Suprapubic skin (tissue), 4 donors: ENCODE measurements at regions not wholly inside any gene's neighbourhood (a gene's known extent, or its start where the extent isn't known, plus 50 kb on each side); places are given as distances from the start of the nearest gene placed in this dataset.
"Not testable (repeated sequence)": the region's sequence is repeated elsewhere in the genome, so short reads cannot be mapped to it uniquely, and the experiment has no call there.

Experiments
- DNase-seq, 2 donors: peaks; one replicate each; pipeline ENCODE4 v3.0.0-alpha.2; 2019; ENCODE audit warnings: low spot score in 2 of 2
- H3K27ac ChIP-seq: fragments of 200-600 bp; sonication (generic); one replicate; pipeline ENCODE4 v1.5.1; 2019
- H3K27me3 ChIP-seq: fragments of 200-600 bp; sonication (generic); one replicate; pipeline ENCODE4 v1.5.1; 2019
- H3K36me3 ChIP-seq: fragments of 200-600 bp; sonication (generic); one replicate; pipeline ENCODE4 v1.5.1; 2019
- H3K4me1 ChIP-seq: fragments of 200-600 bp; sonication (generic); one replicate; pipeline ENCODE4 v1.5.1; 2019
- H3K4me3 ChIP-seq: fragments of 200-600 bp; sonication (generic); one replicate; pipeline ENCODE4 v1.5.1; 2019; ENCODE audit warnings: mild to moderate bottlenecking
- H3K9me3 ChIP-seq: fragments of 200-600 bp; sonication (generic); one replicate; pipeline ENCODE4 v1.5.1; 2019
- EP300 ChIP-seq: sonication (generic); formaldehyde crosslinking; IDR thresholded peaks from one replicate; pipeline ENCODE4 v1.6.1; 2017; ENCODE audit warnings: antibody characterized with exemption
- POLR2A ChIP-seq, 2 donors: fragments of 450-650 bp; IDR thresholded peaks; one replicate each; pipeline ENCODE4 v1.6.1; 2017; ENCODE audit warnings: antibody characterized with exemption in 2 of 2, mild to moderate bottlenecking in 2 of 2, moderate library complexity in 2 of 2
- POLR2AphosphoS5 ChIP-seq, 3 donors: sonication (generic); formaldehyde crosslinking; IDR thresholded peaks; one replicate each; pipeline ENCODE4 v1.6.1; 2017; ENCODE audit warnings: antibody characterized with exemption in 3 of 3
- WGBS: methylation state at CpG from one replicate; pipeline ENCODE4 v1.1.5; 2018; 5-methylcytosine and 5-hydroxymethylcytosine counted together
- TF ChIP-seq, protein P1 (sequence below), 2 donors: fragments of 200-600 bp in 1 of 2; fragments of 450-650 bp in 1 of 2; sonication (generic) in 1 of 2; IDR thresholded peaks; one replicate each; pipeline ENCODE4 v1.5.1; 2016 to 2019; ENCODE audit warnings: antibody characterized with exemption in 2 of 2, mild to moderate bottlenecking in 1 of 2, moderate library complexity in 1 of 2

DNA sequence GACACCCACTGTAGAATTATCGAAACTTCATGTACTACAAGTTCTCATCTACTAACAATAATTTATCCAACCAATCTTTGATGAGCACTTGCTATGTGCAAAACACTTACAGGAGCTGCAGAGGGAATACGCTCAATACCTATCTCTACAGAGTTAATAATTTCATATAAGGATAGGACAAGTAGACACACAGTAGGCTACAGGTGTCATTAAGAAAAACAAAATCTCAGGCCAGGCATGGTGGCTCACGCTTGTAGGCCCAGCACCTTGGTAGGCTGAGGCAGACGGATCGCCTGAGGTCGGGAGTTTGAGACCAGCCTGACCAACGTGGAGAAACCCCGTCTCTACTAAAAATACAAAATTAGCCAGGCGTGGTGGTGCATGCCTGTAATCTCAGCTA is 91.3 kb upstream of the PLEKHM1 start:
- WGBS, result 93% methylated on average over 9 of the region's 9 CpGs

DNA sequence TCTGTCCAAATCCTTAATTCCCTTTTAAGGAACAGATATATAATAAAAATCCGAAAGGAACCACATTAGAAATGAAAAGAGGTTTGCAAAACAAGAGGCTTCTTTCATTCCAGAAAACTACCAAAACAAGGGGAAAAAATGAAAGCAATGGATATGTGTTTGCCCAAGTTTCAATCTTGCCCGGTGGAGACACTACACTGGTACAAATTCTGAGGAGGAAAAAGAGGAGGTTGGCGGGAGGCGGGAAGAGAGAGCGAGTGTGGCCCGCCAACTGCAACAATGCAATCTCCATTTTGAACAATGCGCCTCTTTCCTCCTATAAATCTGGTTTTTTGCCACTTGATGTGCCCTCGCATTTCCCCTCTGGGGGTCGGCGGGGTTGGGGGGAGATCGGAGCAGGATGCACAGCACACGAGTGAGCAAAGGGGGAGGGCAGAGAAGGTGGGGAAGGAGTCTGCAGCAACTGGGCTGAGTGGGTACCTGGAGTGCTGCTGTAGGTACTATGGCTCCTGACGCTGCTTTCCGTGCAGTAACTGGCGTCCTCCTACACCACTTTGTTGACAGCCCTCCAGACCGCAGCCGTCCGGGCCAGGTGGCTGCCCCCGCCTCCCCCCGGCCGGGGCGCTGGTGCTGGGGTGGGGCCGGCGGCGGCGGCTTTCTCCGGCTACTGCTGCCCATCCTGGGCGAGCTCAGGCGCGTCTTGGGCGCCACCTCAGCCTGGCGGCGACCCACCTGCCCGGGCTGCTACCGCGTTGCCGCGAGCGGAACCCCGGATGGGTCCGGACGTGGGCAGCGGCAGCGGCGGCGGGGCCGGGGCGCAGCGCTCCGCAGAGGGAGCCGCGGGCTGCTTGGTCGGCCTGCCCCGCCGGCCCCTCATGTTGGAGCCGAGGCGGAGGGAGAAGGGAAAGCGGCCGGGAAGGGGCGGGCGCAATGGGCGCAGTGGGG is 93.8 kb upstream of the PLEKHM1 start:
- under 1% methylated on average over 15 of the region's 62 CpGs for WGBS
- peak; percentile 84 to 87 for DNase-seq
- Histone ChIP-seq H3K4me1 (peaks cover 42% of the 10 kb centered on the region), H3K9me3 (no peaks in the 10 kb centered on the region), H3K4me3 (peak overlapping the region; percentile 92), H3K27me3 (no peaks in the 10 kb centered on the region), H3K27ac (peak overlapping the region; percentile 94), H3K36me3 (no peaks in the 10 kb centered on the region)
- TF ChIP-seq POLR2AphosphoS5 (IDR thresholded peaks at IDR 0.05) (peak in 1 of 3 donors; percentile 17), POLR2A (IDR thresholded peaks at IDR 0.05) (peak in 1 of 2 donors; percentile 32)
- TF ChIP-seq, protein P1, sequence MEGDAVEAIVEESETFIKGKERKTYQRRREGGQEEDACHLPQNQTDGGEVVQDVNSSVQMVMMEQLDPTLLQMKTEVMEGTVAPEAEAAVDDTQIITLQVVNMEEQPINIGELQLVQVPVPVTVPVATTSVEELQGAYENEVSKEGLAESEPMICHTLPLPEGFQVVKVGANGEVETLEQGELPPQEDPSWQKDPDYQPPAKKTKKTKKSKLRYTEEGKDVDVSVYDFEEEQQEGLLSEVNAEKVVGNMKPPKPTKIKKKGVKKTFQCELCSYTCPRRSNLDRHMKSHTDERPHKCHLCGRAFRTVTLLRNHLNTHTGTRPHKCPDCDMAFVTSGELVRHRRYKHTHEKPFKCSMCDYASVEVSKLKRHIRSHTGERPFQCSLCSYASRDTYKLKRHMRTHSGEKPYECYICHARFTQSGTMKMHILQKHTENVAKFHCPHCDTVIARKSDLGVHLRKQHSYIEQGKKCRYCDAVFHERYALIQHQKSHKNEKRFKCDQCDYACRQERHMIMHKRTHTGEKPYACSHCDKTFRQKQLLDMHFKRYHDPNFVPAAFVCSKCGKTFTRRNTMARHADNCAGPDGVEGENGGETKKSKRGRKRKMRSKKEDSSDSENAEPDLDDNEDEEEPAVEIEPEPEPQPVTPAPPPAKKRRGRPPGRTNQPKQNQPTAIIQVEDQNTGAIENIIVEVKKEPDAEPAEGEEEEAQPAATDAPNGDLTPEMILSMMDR (IDR thresholded peaks at IDR 0.05), result no peak

More for the DNA sequence above, 91.3 kb upstream of the PLEKHM1 start:
- no peaks in the 10 kb centered on the region for H3K27me3 ChIP-seq
- no peaks in the 10 kb centered on the region for H3K9me3 ChIP-seq
- TF ChIP-seq, protein P1 (IDR thresholded peaks at IDR 0.05), result no peak
- TF ChIP-seq EP300, result no peak
- TF ChIP-seq POLR2AphosphoS5 (IDR thresholded peaks at IDR 0.05), result no peak
- TF ChIP-seq POLR2A (IDR thresholded peaks at IDR 0.05), result no peak
- H3K4me3 ChIP-seq, result no peak overlapping the region
- no peaks in the 10 kb centered on the region for H3K36me3 ChIP-seq
- H3K27ac ChIP-seq, result no peak overlapping the region
- DNase-seq, result no peak
- H3K4me1 ChIP-seq, result peaks cover 60% of the 10 kb centered on the region

DNA sequence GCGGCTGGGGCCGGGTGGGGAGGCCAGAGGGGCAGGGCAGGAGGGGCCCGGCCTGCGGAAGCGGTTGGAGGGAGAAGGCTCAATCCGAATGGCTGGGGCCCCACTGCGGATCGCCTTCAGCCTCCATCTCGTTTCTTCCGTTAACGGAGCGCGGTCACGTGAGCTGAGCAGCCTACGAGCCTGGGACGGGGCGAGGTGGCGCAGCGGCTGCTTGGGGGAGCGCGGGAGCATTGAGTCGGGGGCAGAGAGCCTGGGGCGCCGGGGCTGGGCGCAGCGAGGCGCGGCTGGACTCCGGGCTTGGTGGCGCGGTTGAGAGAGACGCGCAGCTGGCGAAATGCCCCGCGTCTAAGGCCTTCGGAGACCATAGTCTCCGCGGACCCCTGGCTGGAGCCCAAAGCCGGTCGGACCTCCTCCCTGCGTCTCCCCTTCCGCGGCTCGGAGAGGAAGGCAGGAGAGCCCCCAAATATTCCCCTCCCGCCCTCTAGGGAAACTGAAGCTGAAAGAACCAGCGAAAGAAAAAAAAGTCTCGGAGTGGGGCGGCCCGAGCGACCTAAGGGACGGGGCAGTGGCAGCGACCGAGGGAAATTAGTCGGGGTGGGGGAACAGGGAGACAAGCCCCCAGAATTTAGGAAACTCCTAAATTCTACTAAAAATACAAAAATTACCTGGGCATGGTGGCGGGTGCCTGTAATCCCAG is 94.7 kb upstream of the PLEKHM1 start:
- TF ChIP-seq POLR2A (IDR thresholded peaks at IDR 0.05), result peak in 1 of 2 donors; percentile 31
- Histone ChIP-seq H3K27ac (peak overlapping the region; percentile 94), H3K4me3 (peak overlapping the region; percentile 92), H3K4me1 (peaks cover 39% of the 10 kb centered on the region)
- H3K27me3 ChIP-seq, H3K36me3 ChIP-seq, H3K9me3 ChIP-seq: not testable (repeated sequence)
- DNase-seq, result peak; percentile 91 to 93
- WGBS, result under 1% methylated on average over 32 of the region's 56 CpGs

DNA sequence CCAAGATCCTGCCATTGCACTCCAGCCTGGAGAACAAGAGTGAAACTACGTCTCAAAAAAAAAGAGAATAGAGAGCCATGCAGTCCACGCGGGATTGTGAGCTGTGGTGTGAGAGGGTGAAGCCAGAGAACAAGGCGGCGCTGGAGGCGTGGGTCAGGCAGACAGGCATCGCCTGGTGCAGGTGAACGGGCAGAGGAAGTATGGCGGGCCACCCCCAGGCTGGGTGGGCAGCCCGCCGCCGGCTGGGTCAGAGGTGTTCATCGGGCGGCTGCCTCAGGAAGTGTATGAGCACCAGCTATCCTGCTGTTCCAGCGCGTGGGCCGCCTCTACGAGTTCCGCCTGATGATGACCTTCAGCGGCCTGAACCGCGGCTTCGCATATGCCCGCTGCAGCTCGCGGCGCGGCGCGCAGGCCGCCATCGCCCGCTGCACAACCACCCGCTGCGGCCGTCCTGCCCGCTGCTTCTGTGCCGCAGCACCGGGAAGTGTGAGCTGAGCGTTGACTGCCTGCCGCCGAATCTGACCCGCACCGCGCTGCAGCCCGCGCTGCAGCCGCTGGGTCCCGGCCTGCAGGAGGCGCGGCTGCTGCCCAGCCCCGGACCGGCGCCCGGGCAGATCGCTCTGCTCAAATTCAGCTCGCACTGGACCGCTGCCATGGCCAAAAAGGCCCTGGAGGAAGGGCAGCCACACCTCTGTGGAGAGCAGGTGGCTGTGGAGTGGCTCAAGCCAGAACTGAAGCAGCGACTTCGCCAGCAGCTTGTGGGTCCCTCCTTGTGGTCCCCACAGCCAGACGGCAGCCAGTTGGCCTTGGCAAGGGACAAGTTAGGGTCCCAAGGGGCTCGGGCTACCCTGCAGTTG is 95.5 kb upstream of the PLEKHM1 start:
- not testable (repeated sequence) for H3K9me3 ChIP-seq
- peak overlapping the region; percentile 94 for H3K27ac ChIP-seq
- peak in 1 of 2 donors; percentile 67 for DNase-seq

DNA sequence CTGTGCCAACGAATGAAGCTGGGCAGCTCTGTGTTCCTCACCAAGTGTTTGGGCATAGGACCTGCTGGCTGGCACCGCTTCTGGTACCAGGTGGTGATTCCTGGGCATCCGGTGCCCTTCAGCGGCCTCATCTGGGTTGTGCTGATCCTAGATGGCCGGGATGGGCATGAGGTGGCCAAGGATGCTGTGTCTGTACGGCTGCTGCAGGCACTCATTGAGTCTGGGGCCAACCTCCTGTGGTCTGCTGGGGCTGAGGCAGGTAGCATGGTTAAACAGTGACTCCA is 96.1 kb upstream of the PLEKHM1 start:
- not testable (repeated sequence) for H3K36me3 ChIP-seq, H3K9me3 ChIP-seq, DNase-seq, H3K27ac ChIP-seq, H3K27me3 ChIP-seq
- H3K4me3 ChIP-seq, result peak overlapping the region; percentile 92
- WGBS, result 100% methylated on average over 1 of the region's 6 CpGs
- peaks cover 38% of the 10 kb centered on the region for H3K4me1 ChIP-seq

More for the DNA sequence above, 95.5 kb upstream of the PLEKHM1 start:
- peak overlapping the region; percentile 92 for H3K4me3 ChIP-seq
- H3K4me1 ChIP-seq, result peaks cover 39% of the 10 kb centered on the region
- not testable (repeated sequence) for H3K36me3 ChIP-seq, H3K27me3 ChIP-seq
- WGBS, result under 1% methylated on average over 27 of the region's 62 CpGs
- TF ChIP-seq, protein P1 (IDR thresholded peaks at IDR 0.05), result peak in 1 of 2 donors; percentile 33
